H9 (cell line): ENCODE measurements at regions not wholly inside any gene's neighbourhood (a gene's known extent, or its start where the extent isn't known, plus 50 kb on each side); places are given as distances from the start of the nearest gene placed in this dataset.

Source experiments
- DNase-seq: peaks from one replicate; pipeline ENCODE4 v3.0.0-alpha.2; 2017
- H2AFZ ChIP-seq: one replicate; pipeline ENCODE4 v1.6.1; 2013; ENCODE audit warnings: mild to moderate bottlenecking, low read length, control low read depth, moderate library complexity
- H2AK5ac ChIP-seq: 2 replicates; pipeline ENCODE4 v1.6.1; 2013; ENCODE audit warnings: low read length, control low read depth, mixed read lengths; ENCODE audit not compliant: insufficient read length
- H2BK120ac ChIP-seq: one replicate; pipeline ENCODE4 v1.6.1; 2013; ENCODE audit warnings: low read depth, mild to moderate bottlenecking, low read length, control low read depth, inconsistent platforms; ENCODE audit not compliant: poor library complexity, severe bottlenecking
- H2BK12ac ChIP-seq: 2 replicates; pipeline ENCODE4 v1.6.1; 2013; ENCODE audit warnings: low read length, control low read depth, mixed read lengths, low read depth; ENCODE audit not compliant: insufficient read length
- H2BK15ac ChIP-seq: 2 replicates; pipeline ENCODE4 v1.6.1; 2013; ENCODE audit warnings: low read depth, low read length, control low read depth
- H2BK20ac ChIP-seq: one replicate; pipeline ENCODE4 v1.6.1; 2013; ENCODE audit warnings: low read depth, mild to moderate bottlenecking, low read length, control low read depth, inconsistent platforms; ENCODE audit not compliant: poor library complexity, severe bottlenecking
- H2BK5ac ChIP-seq: 2 replicates; pipeline ENCODE4 v1.6.1; 2013; ENCODE audit warnings: low read length, control low read depth, mixed read lengths; ENCODE audit not compliant: insufficient read length
- H3K14ac ChIP-seq: 2 replicates; pipeline ENCODE4 v1.6.1; 2013; ENCODE audit warnings: low read length, control low read depth; ENCODE audit not compliant: insufficient read depth
- H3K18ac ChIP-seq: 2 replicates; pipeline ENCODE4 v1.6.1; 2013; ENCODE audit warnings: low read depth, mild to moderate bottlenecking, mixed read lengths, low read length, control low read depth; ENCODE audit not compliant: insufficient read length
- H3K23ac ChIP-seq: 2 replicates; pipeline ENCODE4 v1.6.1; 2013; ENCODE audit warnings: low read length, control low read depth, mixed read lengths, low read depth; ENCODE audit not compliant: insufficient read length
- H3K23me2 ChIP-seq: 2 replicates; pipeline ENCODE4 v1.6.1; 2013; ENCODE audit warnings: low read depth, mild to moderate bottlenecking, mixed read lengths, low read length, control low read depth; ENCODE audit not compliant: insufficient read length, poor library complexity, severe bottlenecking
- H3K27ac ChIP-seq: 2 replicates; pipeline ENCODE4 v1.5.1; 2013; ENCODE audit warnings: low read length, control low read depth, mixed read lengths, low read depth; ENCODE audit not compliant: insufficient read length
- H3K27me3 ChIP-seq: 2 replicates; pipeline ENCODE4 v1.6.1; 2013; ENCODE audit warnings: low read length, control low read depth, inconsistent platforms; ENCODE audit not compliant: insufficient read depth
- H3K4ac ChIP-seq: 2 replicates; pipeline ENCODE4 v1.6.1; 2013; ENCODE audit warnings: low read depth, mild to moderate bottlenecking, control low read depth, inconsistent platforms, low read length, moderate library complexity
- H3K4me1 ChIP-seq: 2 replicates; pipeline ENCODE4 v1.6.1; 2013; ENCODE audit warnings: low read length, control low read depth, inconsistent platforms; ENCODE audit not compliant: insufficient read depth
- H3K4me2 ChIP-seq: 2 replicates; pipeline ENCODE4 v1.6.1; 2013; ENCODE audit warnings: low read length, control low read depth, mixed read lengths; ENCODE audit not compliant: insufficient read length, insufficient read depth
- H3K56ac ChIP-seq: 2 replicates; pipeline ENCODE4 v1.6.1; 2013; ENCODE audit warnings: low read depth, mild to moderate bottlenecking, mixed read lengths, low read length, control low read depth; ENCODE audit not compliant: insufficient read length
- H3K79me1 ChIP-seq: 2 replicates; pipeline ENCODE4 v1.6.1; 2013; ENCODE audit warnings: low read depth, mild to moderate bottlenecking, moderate library complexity, low read length, control low read depth, inconsistent platforms; ENCODE audit not compliant: insufficient read depth, poor library complexity, severe bottlenecking
- H3K79me2 ChIP-seq: 2 replicates; pipeline ENCODE4 v1.6.1; 2013; ENCODE audit warnings: low read length, control low read depth, inconsistent platforms; ENCODE audit not compliant: insufficient read depth
- H3K9ac ChIP-seq: 2 replicates; pipeline ENCODE4 v1.6.1; 2013; ENCODE audit warnings: low read length, control low read depth, mixed read lengths; ENCODE audit not compliant: insufficient read length; ENCODE audit errors: extremely low read depth
- H3K9me3 ChIP-seq: one replicate; pipeline ENCODE4 v1.6.1; 2013; ENCODE audit warnings: low read depth, low read length, inconsistent platforms; ENCODE audit not compliant: control insufficient read depth
- H3T11ph ChIP-seq: one replicate; pipeline ENCODE4 v1.6.1; 2013; ENCODE audit warnings: mild to moderate bottlenecking, low read length, control low read depth, inconsistent platforms
- H4K20me1 ChIP-seq: one replicate; pipeline ENCODE4 v1.6.1; 2013; ENCODE audit not compliant: control insufficient read depth, insufficient read length, insufficient read depth
- H4K5ac ChIP-seq: 2 replicates; pipeline ENCODE4 v1.6.1; 2013; ENCODE audit warnings: low read depth, mild to moderate bottlenecking, mixed read lengths, low read length, control low read depth; ENCODE audit not compliant: insufficient read length
- H4K8ac ChIP-seq: replicated peaks from 2 replicates; pipeline ENCODE4 v1.6.1; 2013; ENCODE audit warnings: low read length, control low read depth, mixed read lengths, low read depth; ENCODE audit not compliant: insufficient read length
- H4K91ac ChIP-seq: 2 replicates; pipeline ENCODE4 v1.6.1; 2013; ENCODE audit warnings: low read depth, mild to moderate bottlenecking, moderate library complexity, mixed read lengths, low read length, control low read depth; ENCODE audit not compliant: insufficient read length
- H3K27ac Mint-ChIP-seq, 3 experiments: 2 replicates in 2 of 3; 3 replicates in 1 of 3; pipeline ENCODE4 v1.8.0; 2020 to 2021; ENCODE audit warnings: mixed read lengths in 3 of 3, mild to moderate bottlenecking in 1 of 3, moderate library complexity in 1 of 3
- H3K27me3 Mint-ChIP-seq: 2 replicates; pipeline ENCODE4 v1.8.0; 2021; ENCODE audit warnings: low read depth, mild to moderate bottlenecking, moderate library complexity, mixed read lengths
- H3K36me3 Mint-ChIP-seq, 3 experiments: 2 replicates in 2 of 3; 3 replicates in 1 of 3; pipeline ENCODE4 v1.8.0; 2020 to 2021; ENCODE audit warnings: low read depth in 3 of 3, mixed read lengths in 3 of 3; ENCODE audit not compliant: insufficient read depth in 1 of 3
- H3K4me1 Mint-ChIP-seq, 2 experiments: 2 replicates each; pipeline ENCODE4 v1.8.0; 2020; ENCODE audit warnings: mixed read lengths in 2 of 2
- H3K4me3 Mint-ChIP-seq, 2 experiments: 2 replicates in 1 of 2; 3 replicates in 1 of 2; pipeline ENCODE4 v1.8.0; 2020 to 2021; ENCODE audit warnings: mild to moderate bottlenecking in 2 of 2, mixed read lengths in 2 of 2, moderate library complexity in 1 of 2
- H3K9me3 Mint-ChIP-seq, 2 experiments: 2 replicates in 1 of 2; 3 replicates in 1 of 2; pipeline ENCODE4 v1.8.0; 2020; ENCODE audit warnings: mild to moderate bottlenecking in 2 of 2, mixed read lengths in 2 of 2, moderate library complexity in 1 of 2
- WGBS: extraction: QIAGEN DNeasy Blood & Tissue Kit; methylation state at CpG from one replicate; pipeline ENCODE4 v1.1.7; 2013; ENCODE audit warnings: missing lambda C conversion rate, low lambda C conversion rate, mixed read lengths; ENCODE audit not compliant: insufficient read length; ENCODE audit errors: extremely low coverage; 5-methylcytosine and 5-hydroxymethylcytosine counted together
- TF ChIP-seq, protein P1 (sequence below): fragments of 200-600 bp; sonication (generic); conservative IDR thresholded peaks from 3 replicates; pipeline ENCODE4 v1.8.0; 2021; ENCODE audit warnings: antibody characterized with exemption, mild to moderate bottlenecking

- Histone ChIP-seq H3K79me2 (no peaks in the 10 kb centered on the region), H3K14ac (no peak overlapping the region), H3K56ac (no peak overlapping the region), H3K79me1 (no peaks in the 10 kb centered on the region), H3K27me3 (no peaks in the 10 kb centered on the region), H3K9ac (no peak overlapping the region), H3K9me3 (no peaks in the 10 kb centered on the region), H2AFZ (no peak overlapping the region), H4K20me1 (no peaks in the 10 kb centered on the region), H3K4me1 (no peaks in the 10 kb centered on the region), H3K4ac (no peak overlapping the region), H2BK120ac (no peak overlapping the region), H2BK12ac (no peak overlapping the region), H3K4me2 (no peak overlapping the region), H2AK5ac (no peak overlapping the region), H4K5ac (no peak overlapping the region), H4K8ac (no peak overlapping the region), H2BK15ac (no peak overlapping the region), H3T11ph (no peak overlapping the region), H3K18ac (no peak overlapping the region), H2BK5ac (no peak overlapping the region), H4K91ac (no peak overlapping the region), H3K23me2 (no peaks in the 10 kb centered on the region), H3K23ac (no peak overlapping the region), H3K27ac (no peak overlapping the region), H2BK20ac (no peak overlapping the region)
- H3K27ac Mint-ChIP-seq = no peak overlapping the region
- no peaks in the 10 kb centered on the region for H3K27me3 Mint-ChIP-seq
- TF ChIP-seq, protein P1, sequence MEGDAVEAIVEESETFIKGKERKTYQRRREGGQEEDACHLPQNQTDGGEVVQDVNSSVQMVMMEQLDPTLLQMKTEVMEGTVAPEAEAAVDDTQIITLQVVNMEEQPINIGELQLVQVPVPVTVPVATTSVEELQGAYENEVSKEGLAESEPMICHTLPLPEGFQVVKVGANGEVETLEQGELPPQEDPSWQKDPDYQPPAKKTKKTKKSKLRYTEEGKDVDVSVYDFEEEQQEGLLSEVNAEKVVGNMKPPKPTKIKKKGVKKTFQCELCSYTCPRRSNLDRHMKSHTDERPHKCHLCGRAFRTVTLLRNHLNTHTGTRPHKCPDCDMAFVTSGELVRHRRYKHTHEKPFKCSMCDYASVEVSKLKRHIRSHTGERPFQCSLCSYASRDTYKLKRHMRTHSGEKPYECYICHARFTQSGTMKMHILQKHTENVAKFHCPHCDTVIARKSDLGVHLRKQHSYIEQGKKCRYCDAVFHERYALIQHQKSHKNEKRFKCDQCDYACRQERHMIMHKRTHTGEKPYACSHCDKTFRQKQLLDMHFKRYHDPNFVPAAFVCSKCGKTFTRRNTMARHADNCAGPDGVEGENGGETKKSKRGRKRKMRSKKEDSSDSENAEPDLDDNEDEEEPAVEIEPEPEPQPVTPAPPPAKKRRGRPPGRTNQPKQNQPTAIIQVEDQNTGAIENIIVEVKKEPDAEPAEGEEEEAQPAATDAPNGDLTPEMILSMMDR = no peak
- H3K36me3 Mint-ChIP-seq = no peaks in the 10 kb centered on the region
- WGBS = no CpG with 5 or more reads among the region's 4 CpGs
- DNase-seq = no peak
- H3K4me1 Mint-ChIP-seq = peaks cover 7 to 15% of the 10 kb centered on the region in 2 experiments
- H3K9me3 Mint-ChIP-seq = no peaks in the 10 kb centered on the region
- no peak overlapping the region for H3K4me3 Mint-ChIP-seq
Observed at GRCh38 chr4:111873801-111874200, 271.5 kb upstream of the FAM241A start.
